Astrocyte (in vitro differentiated cells and primary cell): ENCODE measurements at regions not wholly inside any gene's neighbourhood (a gene's known extent, or its start where the extent isn't known, plus 50 kb on each side); places are given as distances from the start of the nearest gene placed in this dataset.

ENCODE experiments used
- DNase-seq: peaks from one replicate; pipeline ENCODE4 v3.0.0-alpha.2; 2010; ENCODE audit warnings: low read depth
- FAIRE-seq: peaks from 2 replicates; lab custom pipeline; 2011; peaks lifted over from hg19 to GRCh38; lab: Jason Lieb, UNC
- H2AFZ ChIP-seq: 2 replicates; pipeline ENCODE4 v1.6.0; 2012; ENCODE audit warnings: low read depth, low read length, inconsistent platforms
- H3K27ac ChIP-seq: 2 replicates; pipeline ENCODE4 v1.5.1; 2011; ENCODE audit warnings: low read depth, low read length, inconsistent platforms
- H3K27me3 ChIP-seq: 2 replicates; pipeline ENCODE4 v1.6.0; 2011; ENCODE audit warnings: low read length, inconsistent platforms; ENCODE audit not compliant: insufficient read depth
- H3K36me3 ChIP-seq: 2 replicates; pipeline ENCODE4 v1.5.1; 2011; ENCODE audit warnings: low read length, inconsistent platforms; ENCODE audit not compliant: insufficient read depth
- H3K4me1 ChIP-seq: 2 replicates; pipeline ENCODE4 v1.5.1; 2011; ENCODE audit warnings: low read length, inconsistent platforms; ENCODE audit not compliant: insufficient read depth
- H3K4me2 ChIP-seq: 2 replicates; pipeline ENCODE4 v1.6.0; 2012; ENCODE audit warnings: low read length, inconsistent platforms
- H3K4me3 ChIP-seq: 2 replicates; pipeline ENCODE4 v1.5.1; 2011; ENCODE audit warnings: low read depth, mild to moderate bottlenecking, low read length, inconsistent platforms; ENCODE audit not compliant: insufficient read depth
- H3K79me2 ChIP-seq: 2 replicates; pipeline ENCODE4 v1.6.0; 2012; ENCODE audit warnings: mild to moderate bottlenecking, low read length, inconsistent platforms; ENCODE audit not compliant: insufficient read depth
- H3K9ac ChIP-seq: 2 replicates; pipeline ENCODE4 v1.6.0; 2012; ENCODE audit warnings: mild to moderate bottlenecking, low read length, inconsistent platforms
- H3K9me3 ChIP-seq: 2 replicates; pipeline ENCODE4 v1.5.1; 2012; ENCODE audit warnings: low read depth, mild to moderate bottlenecking, low read length, inconsistent platforms; ENCODE audit not compliant: insufficient read depth
- H4K20me1 ChIP-seq: 2 replicates; pipeline ENCODE4 v1.6.0; 2012; ENCODE audit warnings: low read length, inconsistent platforms; ENCODE audit not compliant: insufficient read depth
- H3K27ac Mint-ChIP-seq: one replicate; pipeline ENCODE4 v1.8.0; 2021; ENCODE audit warnings: mild to moderate bottlenecking, mixed read lengths; ENCODE audit not compliant: unreplicated experiment
- H3K27me3 Mint-ChIP-seq: one replicate; pipeline ENCODE4 v1.8.0; 2021; ENCODE audit warnings: low read depth, mixed read lengths; ENCODE audit not compliant: unreplicated experiment
- H3K36me3 Mint-ChIP-seq: one replicate; pipeline ENCODE4 v1.8.0; 2021; ENCODE audit warnings: low read depth, mixed read lengths; ENCODE audit not compliant: unreplicated experiment
- H3K4me1 Mint-ChIP-seq: one replicate; pipeline ENCODE4 v1.8.0; 2021; ENCODE audit warnings: low read depth, mixed read lengths; ENCODE audit not compliant: unreplicated experiment
- H3K4me3 Mint-ChIP-seq: one replicate; pipeline ENCODE4 v1.8.0; 2021; ENCODE audit warnings: mild to moderate bottlenecking, moderate library complexity, mixed read lengths; ENCODE audit not compliant: unreplicated experiment
- H3K9me3 Mint-ChIP-seq: one replicate; pipeline ENCODE4 v1.8.0; 2021; ENCODE audit warnings: mild to moderate bottlenecking, mixed read lengths; ENCODE audit not compliant: unreplicated experiment
- EZH2 ChIP-seq: IDR thresholded peaks from 2 replicates; pipeline ENCODE4 v1.6.1; 2012; ENCODE audit warnings: mild to moderate bottlenecking, low read length, inconsistent platforms; ENCODE audit not compliant: insufficient read depth
- TF ChIP-seq, protein P1 (sequence below): IDR thresholded peaks from 2 replicates; pipeline ENCODE4 v1.5.1; 2011; ENCODE audit warnings: low read depth, mild to moderate bottlenecking, inconsistent platforms, low read length, moderate library complexity; ENCODE audit not compliant: insufficient read depth

DNA sequence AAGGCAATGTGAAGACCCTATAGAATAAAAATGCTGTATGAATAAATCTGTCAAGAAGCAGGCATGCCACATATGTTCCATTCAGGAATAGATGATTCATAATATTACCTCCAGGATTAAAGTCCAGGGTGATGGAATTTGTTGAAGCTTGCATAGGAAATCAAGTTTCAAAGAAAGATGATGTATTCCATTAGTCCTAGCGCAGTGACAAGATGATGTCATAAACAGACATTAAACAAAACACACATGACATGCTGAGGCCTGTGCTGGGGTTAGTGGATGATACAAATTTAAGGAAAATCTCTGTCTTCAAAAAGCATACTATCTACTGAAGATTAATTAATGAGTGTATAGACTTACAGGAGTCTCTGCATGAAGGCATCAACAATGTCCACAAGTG is 1025.2 kb downstream of the CDH11 start:
- Histone ChIP-seq H3K27me3 (no peaks in the 10 kb centered on the region), H3K9me3 (no peaks in the 10 kb centered on the region), H3K9ac (no peak overlapping the region), H2AFZ (no peak overlapping the region), H3K4me2 (no peak overlapping the region), H3K4me3 (no peak overlapping the region), H4K20me1 (no peaks in the 10 kb centered on the region), H3K79me2 (no peaks in the 10 kb centered on the region), H3K4me1 (peaks cover 12% of the 10 kb centered on the region), H3K27ac (no peak overlapping the region), H3K36me3 (no peaks in the 10 kb centered on the region)
- H3K27me3 Mint-ChIP-seq, result no peaks in the 10 kb centered on the region
- TF ChIP-seq, protein P1, sequence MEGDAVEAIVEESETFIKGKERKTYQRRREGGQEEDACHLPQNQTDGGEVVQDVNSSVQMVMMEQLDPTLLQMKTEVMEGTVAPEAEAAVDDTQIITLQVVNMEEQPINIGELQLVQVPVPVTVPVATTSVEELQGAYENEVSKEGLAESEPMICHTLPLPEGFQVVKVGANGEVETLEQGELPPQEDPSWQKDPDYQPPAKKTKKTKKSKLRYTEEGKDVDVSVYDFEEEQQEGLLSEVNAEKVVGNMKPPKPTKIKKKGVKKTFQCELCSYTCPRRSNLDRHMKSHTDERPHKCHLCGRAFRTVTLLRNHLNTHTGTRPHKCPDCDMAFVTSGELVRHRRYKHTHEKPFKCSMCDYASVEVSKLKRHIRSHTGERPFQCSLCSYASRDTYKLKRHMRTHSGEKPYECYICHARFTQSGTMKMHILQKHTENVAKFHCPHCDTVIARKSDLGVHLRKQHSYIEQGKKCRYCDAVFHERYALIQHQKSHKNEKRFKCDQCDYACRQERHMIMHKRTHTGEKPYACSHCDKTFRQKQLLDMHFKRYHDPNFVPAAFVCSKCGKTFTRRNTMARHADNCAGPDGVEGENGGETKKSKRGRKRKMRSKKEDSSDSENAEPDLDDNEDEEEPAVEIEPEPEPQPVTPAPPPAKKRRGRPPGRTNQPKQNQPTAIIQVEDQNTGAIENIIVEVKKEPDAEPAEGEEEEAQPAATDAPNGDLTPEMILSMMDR, result no peak
- no peak for TF ChIP-seq EZH2
- H3K4me1 Mint-ChIP-seq, result peaks cover 19% of the 10 kb centered on the region
- peaks cover 12% of the 10 kb centered on the region for H3K9me3 Mint-ChIP-seq
- H3K27ac Mint-ChIP-seq, result no peak overlapping the region
- FAIRE-seq, result no peak
- no peak for DNase-seq
- H3K36me3 Mint-ChIP-seq, result no peaks in the 10 kb centered on the region
- no peak overlapping the region for H3K4me3 Mint-ChIP-seq

DNA sequence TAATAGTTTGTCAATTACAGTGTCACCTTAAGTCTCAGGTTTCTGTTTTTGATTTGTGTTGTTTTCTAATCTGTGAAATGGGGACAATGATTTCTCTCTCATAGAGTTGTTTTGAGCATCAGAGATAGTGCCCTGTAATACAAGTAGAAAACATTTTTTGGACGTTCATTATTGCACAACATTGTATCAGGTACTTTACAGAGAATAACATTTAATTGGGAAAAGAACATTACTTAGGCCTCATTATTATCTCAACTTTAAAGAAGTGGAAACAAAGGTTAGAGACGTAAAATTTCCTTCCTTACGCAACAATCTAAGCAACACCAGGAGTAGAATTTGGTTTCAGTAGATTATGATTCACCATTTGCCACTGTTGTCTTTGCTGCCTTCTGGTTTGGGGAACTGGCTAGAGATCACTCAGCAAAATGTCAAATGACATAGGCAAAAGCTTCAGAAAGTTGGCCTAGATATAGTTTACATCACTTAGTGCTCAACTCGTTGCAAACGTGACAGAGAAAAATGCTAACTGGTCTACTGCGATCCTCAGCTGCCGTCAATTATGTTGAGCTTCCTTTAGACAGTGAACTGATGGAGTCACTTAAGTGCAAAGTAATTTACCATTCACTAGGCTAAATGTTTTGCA is 1026.8 kb downstream of the CDH11 start:
- H3K4me3 Mint-ChIP-seq, result no peak overlapping the region
- no peak overlapping the region for H3K4me2 ChIP-seq
- TF ChIP-seq, protein P1, result no peak
- no peak for TF ChIP-seq EZH2
- no peaks in the 10 kb centered on the region for H3K27me3 ChIP-seq
- no peak overlapping the region for H3K9ac ChIP-seq
- no peak overlapping the region for H3K27ac ChIP-seq
- DNase-seq (peak; percentile 47), FAIRE-seq (no peak)
- H2AFZ ChIP-seq, result no peak overlapping the region
- peaks cover 12% of the 10 kb centered on the region for H3K9me3 Mint-ChIP-seq
- no peaks in the 10 kb centered on the region for H3K27me3 Mint-ChIP-seq
- H3K36me3 Mint-ChIP-seq, result no peaks in the 10 kb centered on the region
- H3K27ac Mint-ChIP-seq, result no peak overlapping the region
- no peaks in the 10 kb centered on the region for H4K20me1 ChIP-seq
- peaks cover 22% of the 10 kb centered on the region for H3K4me1 Mint-ChIP-seq
- peaks cover 12% of the 10 kb centered on the region for H3K4me1 ChIP-seq
- H3K9me3 ChIP-seq, result no peaks in the 10 kb centered on the region
- H3K79me2 ChIP-seq, result no peaks in the 10 kb centered on the region
- H3K4me3 ChIP-seq, result no peak overlapping the region
- H3K36me3 ChIP-seq, result no peaks in the 10 kb centered on the region

DNA sequence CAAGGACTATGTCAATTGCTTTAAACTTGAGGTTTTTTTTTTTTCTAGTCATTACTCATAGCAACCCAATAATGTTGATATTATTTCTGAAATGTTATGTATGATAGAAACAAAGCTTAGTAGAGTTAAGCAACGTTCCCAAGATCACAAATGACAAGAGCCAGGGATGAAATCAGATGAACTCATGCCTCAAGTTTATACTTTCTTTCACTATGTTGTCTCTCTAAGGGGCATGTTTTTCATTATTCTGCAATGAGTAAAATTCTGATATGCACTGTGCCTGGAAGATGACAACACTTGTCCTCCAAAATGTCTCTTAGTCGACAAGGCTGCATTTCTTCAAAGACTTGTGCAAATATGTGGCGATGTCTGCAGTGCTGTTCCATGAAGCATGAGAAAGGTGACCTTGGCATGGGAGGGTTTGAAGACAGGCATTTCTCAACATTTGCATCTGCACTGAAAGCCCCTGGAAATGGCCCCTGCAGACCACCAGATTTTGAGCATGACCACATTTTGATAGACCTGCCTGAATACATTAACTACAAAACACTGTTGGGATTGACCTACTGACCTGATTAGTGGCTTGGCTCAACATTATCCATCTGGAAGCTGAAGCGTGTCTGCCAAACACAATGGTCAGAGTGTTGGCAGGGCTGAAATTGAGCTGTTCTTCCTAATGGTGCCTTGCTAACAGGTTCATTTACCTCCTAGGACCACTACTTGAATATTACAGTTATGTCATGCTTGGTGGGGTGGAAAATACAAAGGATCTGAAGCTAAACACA is 1027.5 kb downstream of the CDH11 start:
- Histone ChIP-seq H3K27ac (no peak overlapping the region), H3K9me3 (no peaks in the 10 kb centered on the region), H4K20me1 (no peaks in the 10 kb centered on the region), H3K4me3 (no peak overlapping the region), H3K4me1 (peaks cover 12% of the 10 kb centered on the region), H3K4me2 (no peak overlapping the region), H3K27me3 (no peaks in the 10 kb centered on the region), H3K9ac (no peak overlapping the region), H3K79me2 (no peaks in the 10 kb centered on the region), H3K36me3 (no peaks in the 10 kb centered on the region), H2AFZ (no peak overlapping the region)
- H3K4me1 Mint-ChIP-seq, result peaks cover 22% of the 10 kb centered on the region
- peaks cover 12% of the 10 kb centered on the region for H3K9me3 Mint-ChIP-seq
- no peak for TF ChIP-seq EZH2
- H3K27me3 Mint-ChIP-seq, result no peaks in the 10 kb centered on the region
- no peak overlapping the region for H3K4me3 Mint-ChIP-seq
- H3K36me3 Mint-ChIP-seq, result no peaks in the 10 kb centered on the region
- FAIRE-seq, result peak; percentile 69
- no peak for DNase-seq
- no peak overlapping the region for H3K27ac Mint-ChIP-seq
